ENCODE measurements at regions not wholly inside any gene's neighbourhood (a gene's known extent, or its start where the extent isn't known, plus 50 kb on each side); places are given as distances from the start of the nearest gene placed in this dataset.
"Not testable (repeated sequence)": the region's sequence is repeated elsewhere in the genome, so short reads cannot be mapped to it uniquely, and the experiment has no call there.

GRCh38 chr12:83506841-83507240 is 820.1 kb downstream of the TMTC2 start:
- Histone ChIP-seq H3K4me2 (ENCODE audit: low read length) (no peak overlapping the region), H3K9me2 (ENCODE audit: low read depth, low read length) (no peaks in the 10 kb centered on the region), H3K9me3 (ENCODE audit: low read length) (no peaks in the 10 kb centered on the region), H3K27me3 (ENCODE audit: insufficient read depth, low read length) (no peaks in the 10 kb centered on the region), H3K27ac (ENCODE audit: low read depth, low read length, poor library complexity, severe bottlenecking) (no peak overlapping the region), H4K20me1 (ENCODE audit: insufficient read depth, low read length) (no peaks in the 10 kb centered on the region), H3K79me2 (ENCODE audit: insufficient read depth, low read length) (no peaks in the 10 kb centered on the region), H2AFZ (ENCODE audit: low read length) (no peak overlapping the region), H3K36me3 (ENCODE audit: insufficient read depth, low read length) (no peaks in the 10 kb centered on the region), H3K4me1 (ENCODE audit: insufficient read depth, low read length, severe bottlenecking) (no peaks in the 10 kb centered on the region), H3K9ac (ENCODE audit: low read length) (no peak overlapping the region), H3K4me3 (ENCODE audit: low read depth, low read length, poor library complexity, severe bottlenecking) (no peak overlapping the region), H3F3A (ENCODE audit: insufficient read depth, low read length) (no peaks in the 10 kb centered on the region)
- no peak for TF ChIP-seq CTCF (IDR thresholded peaks at IDR 0.05; ENCODE audit: low read length)
- TF ChIP-seq EZH2 (IDR thresholded peaks at IDR 0.05; ENCODE audit: borderline replicate concordance, low read length): no peak

DNA sequence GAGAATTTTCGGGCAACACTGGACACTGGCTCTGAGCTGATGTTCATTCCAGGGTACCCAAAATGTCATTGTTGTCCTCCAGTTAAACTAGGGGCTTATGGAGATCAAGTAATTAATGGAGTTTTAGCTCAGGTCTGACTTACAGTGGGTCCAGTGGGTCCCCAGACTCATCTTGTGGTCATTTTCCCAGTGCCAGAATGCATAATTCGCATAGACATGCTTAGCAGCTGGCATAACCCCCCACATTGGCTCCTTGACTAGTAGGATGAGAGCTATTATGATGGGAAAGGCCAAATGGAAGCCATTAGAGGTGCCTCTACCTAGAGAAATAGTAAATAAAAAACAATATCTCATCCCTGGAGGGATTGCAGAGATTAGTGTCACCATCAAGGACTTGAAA is 818.9 kb downstream of the TMTC2 start:
- Histone ChIP-seq H3K79me2 (ENCODE audit: insufficient read depth, low read length) (no peaks in the 10 kb centered on the region), H3K4me1 (ENCODE audit: insufficient read depth, low read length, severe bottlenecking) (no peaks in the 10 kb centered on the region), H2AFZ (ENCODE audit: low read length) (no peak overlapping the region), H3K9ac (ENCODE audit: low read length) (no peak overlapping the region), H3K4me2 (ENCODE audit: low read length) (no peak overlapping the region), H4K20me1 (ENCODE audit: insufficient read depth, low read length) (no peaks in the 10 kb centered on the region), H3K36me3 (ENCODE audit: insufficient read depth, low read length) (no peaks in the 10 kb centered on the region), H3K27me3 (ENCODE audit: insufficient read depth, low read length) (no peaks in the 10 kb centered on the region), H3K9me2 (ENCODE audit: low read depth, low read length) (no peaks in the 10 kb centered on the region), H3F3A (ENCODE audit: insufficient read depth, low read length) (no peaks in the 10 kb centered on the region), H3K4me3 (ENCODE audit: low read depth, low read length, poor library complexity, severe bottlenecking) (no peak overlapping the region), H3K9me3 (ENCODE audit: low read length) (no peaks in the 10 kb centered on the region), H3K27ac (ENCODE audit: low read depth, low read length, poor library complexity, severe bottlenecking) (no peak overlapping the region)
- TF ChIP-seq CTCF (IDR thresholded peaks at IDR 0.05; ENCODE audit: low read length): no peak
- no peak for TF ChIP-seq EZH2 (IDR thresholded peaks at IDR 0.05; ENCODE audit: borderline replicate concordance, low read length)

- H3F3A ChIP-seq (ENCODE audit: insufficient read depth, low read length); H3K4me3 ChIP-seq (ENCODE audit: low read depth, low read length, poor library complexity, severe bottlenecking); H3K9me3 ChIP-seq (ENCODE audit: low read length); H3K27me3 ChIP-seq (ENCODE audit: insufficient read depth, low read length); H3K4me1 ChIP-seq (ENCODE audit: insufficient read depth, low read length, severe bottlenecking); H3K9ac ChIP-seq (ENCODE audit: low read length); H3K9me2 ChIP-seq (ENCODE audit: low read depth, low read length); H3K79me2 ChIP-seq (ENCODE audit: insufficient read depth, low read length); H3K27ac ChIP-seq (ENCODE audit: low read depth, low read length, poor library complexity, severe bottlenecking); H2AFZ ChIP-seq (ENCODE audit: low read length); H4K20me1 ChIP-seq (ENCODE audit: insufficient read depth, low read length); H3K36me3 ChIP-seq (ENCODE audit: insufficient read depth, low read length); H3K4me2 ChIP-seq (ENCODE audit: low read length): not testable (repeated sequence)
Observed at GRCh38 chr12:83499894-83500293, 813.2 kb downstream of the TMTC2 start.

GRCh38 chr12:83477696-83478095 is 791.0 kb downstream of the TMTC2 start:
- no peaks in the 10 kb centered on the region for H3K9me2 ChIP-seq (ENCODE audit: low read depth, low read length)
- no peak overlapping the region for H3K4me2 ChIP-seq (ENCODE audit: low read length)
- no peak overlapping the region for H3K9ac ChIP-seq (ENCODE audit: low read length)
- H3K4me1 ChIP-seq (ENCODE audit: insufficient read depth, low read length, severe bottlenecking): no peaks in the 10 kb centered on the region
- TF ChIP-seq EZH2 (IDR thresholded peaks at IDR 0.05; ENCODE audit: borderline replicate concordance, low read length) (no peak), CTCF (IDR thresholded peaks at IDR 0.05; ENCODE audit: low read length) (no peak)
- no peaks in the 10 kb centered on the region for H3K79me2 ChIP-seq (ENCODE audit: insufficient read depth, low read length)
- no peak overlapping the region for H3K27ac ChIP-seq (ENCODE audit: low read depth, low read length, poor library complexity, severe bottlenecking)
- no peak overlapping the region for H2AFZ ChIP-seq (ENCODE audit: low read length)
- no peaks in the 10 kb centered on the region for H4K20me1 ChIP-seq (ENCODE audit: insufficient read depth, low read length)
- no peaks in the 10 kb centered on the region for H3K36me3 ChIP-seq (ENCODE audit: insufficient read depth, low read length)
- H3K4me3 ChIP-seq (ENCODE audit: low read depth, low read length, poor library complexity, severe bottlenecking): no peak overlapping the region
- H3K27me3 ChIP-seq (ENCODE audit: insufficient read depth, low read length): no peaks in the 10 kb centered on the region
- no peaks in the 10 kb centered on the region for H3K9me3 ChIP-seq (ENCODE audit: low read length)
- no peaks in the 10 kb centered on the region for H3F3A ChIP-seq (ENCODE audit: insufficient read depth, low read length)
